OCI-LY3 (cell line): ENCODE measurements at regions not wholly inside any gene's neighbourhood (a gene's known extent, or its start where the extent isn't known, plus 50 kb on each side); places are given as distances from the start of the nearest gene placed in this dataset.

Experiments
- CTCF ChIP-seq: fragments of 200-600, 300-600 bp; sonication (generic); IDR thresholded peaks from 2 replicates; pipeline ENCODE4 v1.5.1; 2014; ENCODE audit warnings: antibody characterized with exemption, low read length, low read depth
- EZH2phosphoT487 ChIP-seq: fragments of 200-600 bp; shearing (Covaris generic); IDR thresholded peaks from 2 replicates; pipeline ENCODE4 v1.6.1; 2018; ENCODE audit warnings: antibody characterized with exemption, mixed run types, low read depth

GRCh38 chr5:81850501-81851357 is 99.8 kb upstream of the SSBP2 start:
- TF ChIP-seq CTCF (no peak), EZH2phosphoT487 (no peak)
